ENCODE measurements at regions not wholly inside any gene's neighbourhood (a gene's known extent, or its start where the extent isn't known, plus 50 kb on each side); places are given as distances from the start of the nearest gene placed in this dataset.

DNA sequence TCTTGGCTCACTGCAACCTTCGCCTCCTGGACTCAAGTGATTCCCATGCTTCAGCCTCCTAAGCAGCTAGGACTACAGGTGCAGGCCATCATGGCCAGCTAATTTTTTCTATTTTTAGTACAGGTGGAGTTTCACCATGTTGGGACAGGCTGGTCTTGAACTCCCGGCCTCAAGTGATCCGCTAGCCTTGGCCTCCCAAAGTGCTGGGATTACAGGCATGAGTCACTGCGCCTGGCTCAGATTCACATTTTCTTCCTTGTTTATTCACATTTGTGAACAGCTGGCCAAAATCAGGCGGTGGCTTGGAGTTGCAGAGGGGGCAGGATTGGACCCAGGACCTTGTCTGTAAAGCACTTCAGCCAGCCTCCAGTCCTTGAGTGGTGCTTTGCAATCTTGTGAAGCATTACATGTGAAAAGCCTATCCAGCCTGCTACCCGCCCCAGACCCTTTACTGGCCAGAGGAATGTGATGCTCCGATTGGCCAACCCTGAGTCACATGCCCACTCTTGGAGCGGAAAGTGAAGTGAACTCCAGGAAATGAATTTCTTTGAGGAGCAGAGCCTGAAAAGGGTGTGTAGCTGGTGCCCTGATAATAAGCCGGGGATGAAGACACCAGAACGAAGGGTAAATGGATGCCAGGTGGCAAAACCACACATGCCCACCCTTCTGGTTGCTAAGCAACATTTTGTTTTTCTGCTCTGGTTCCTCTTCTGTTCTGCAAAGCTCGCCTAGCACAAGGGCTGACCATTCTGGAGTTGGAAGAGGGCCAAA lies 62.6 kb upstream of the PTPRJ start (continued):
- TF ChIP-seq BCLAF1 (IDR thresholded peaks at IDR 0.05; ENCODE audit: borderline replicate concordance in 1 of 2, control insufficient read depth in 1 of 2, low read depth in 2 of 2, low read length in 1 of 2) (no peak), MAX (CRISPR knock-in tag; IDR thresholded peaks at IDR 0.05) (no peak; the same call in 1 of the 2 replicates), ZKSCAN3 (CRISPR knock-in tag; IDR thresholded peaks at IDR 0.05) (no peak), ZNF12 (CRISPR knock-in tag; IDR thresholded peaks at IDR 0.05) (0 out of 2 replicates have a peak, but pooled peaks have one; percentile 54), CBX1 (IDR thresholded peaks at IDR 0.05; ENCODE audit: low read depth) (peak; percentile 37; the same call in 1 of the 2 replicates), E2F3 (CRISPR knock-in tag; IDR thresholded peaks at IDR 0.05) (no peak), GTF2E2 (tag; IDR thresholded peaks at IDR 0.05) (peak; percentile 51), E2F4 (CRISPR knock-in tag; IDR thresholded peaks at IDR 0.05; ENCODE audit: low read depth) (no peak), NR3C1 (CRISPR knock-in tag; IDR thresholded peaks at IDR 0.05) (no peak), ZNF592 (IDR thresholded peaks at IDR 0.05) (peak; percentile 89), CXXC5 (CRISPR knock-in tag; IDR thresholded peaks at IDR 0.05) (0 out of 2 replicates have a peak, but pooled peaks have one; percentile 22), ELF2 (CRISPR knock-in tag; IDR thresholded peaks at IDR 0.05) (peak; percentile 57; the same call in 1 of the 2 replicates), CBX3 (IDR thresholded peaks at IDR 0.05; ENCODE audit: borderline replicate concordance in 1 of 2, low read length in 2 of 2) (no peak), MYNN (IDR thresholded peaks at IDR 0.05) (peak; percentile 63; the same call in 1 of the 2 replicates), MYNN (CRISPR knock-in tag; IDR thresholded peaks at IDR 0.05) (no peak), TRIM24 (IDR thresholded peaks at IDR 0.05) (0 out of 4 replicates have a peak, but pooled peaks of 1 of the 2 experiments have one; percentile 20), SAP30 (IDR thresholded peaks at IDR 0.05; ENCODE audit: borderline replicate concordance, insufficient read depth, low read depth, low read length, poor library complexity, severe bottlenecking) (no peak)
- TF ChIP-seq, protein P1, sequence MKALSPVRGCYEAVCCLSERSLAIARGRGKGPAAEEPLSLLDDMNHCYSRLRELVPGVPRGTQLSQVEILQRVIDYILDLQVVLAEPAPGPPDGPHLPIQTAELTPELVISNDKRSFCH (CRISPR knock-in tag; IDR thresholded peaks at IDR 0.05): no peak
- TF ChIP-seq, protein P1 (tag; IDR thresholded peaks at IDR 0.05): no peak

Data from K562 (cell line).